Gastrocnemius medialis (tissue), 4 donors: ENCODE measurements at regions not wholly inside any gene's neighbourhood (a gene's known extent, or its start where the extent isn't known, plus 50 kb on each side); places are given as distances from the start of the nearest gene placed in this dataset.

Experiments used
- ATAC-seq, 2 donors: fragments of 150-250 bp; one replicate each; pipeline ENCODE4 v1.9.1; 2016
- DNase-seq, 2 donors: peaks; one replicate each; pipeline ENCODE4 v3.0.0-alpha.2; 2019
- H3K27ac ChIP-seq, 4 donors: fragments of 200-600 bp; sonication (generic); 1 replicate in 1 of 4; 2 replicates in 3 of 4; pipeline ENCODE4 v1.5.1; 2016 to 2018; ENCODE audit warnings: mild to moderate bottlenecking in 2 of 4, moderate library complexity in 1 of 4
- H3K27me3 ChIP-seq, 3 donors: fragments of 200-600 bp; sonication (generic) in 2 of 3; 1 replicate in 1 of 3; 2 replicates in 2 of 3; pipeline versions ENCODE4 v1.5.1 to v1.6.0; 2016 to 2019; ENCODE audit warnings: mild to moderate bottlenecking in 1 of 3, moderate library complexity in 1 of 3
- H3K36me3 ChIP-seq, 2 donors: fragments of 200-600 bp; sonication (generic) in 1 of 2; one replicate each; pipeline ENCODE4 v1.5.1; 2017 to 2018
- H3K4me1 ChIP-seq, 2 donors: fragments of 200-600 bp; sonication (generic) in 1 of 2; one replicate each; pipeline ENCODE4 v1.5.1; 2016 to 2017; ENCODE audit warnings: mild to moderate bottlenecking in 2 of 2
- H3K4me3 ChIP-seq, 4 donors: fragments of 200-600 bp; sonication (generic) in 3 of 4; 1 replicate in 1 of 4; 2 replicates in 3 of 4; pipeline ENCODE4 v1.5.1; 2016 to 2019; ENCODE audit warnings: mild to moderate bottlenecking in 2 of 4
- H3K9me3 ChIP-seq, 3 donors: fragments of 200-600 bp; sonication (generic) in 2 of 3; 1 replicate in 1 of 3; 2 replicates in 2 of 3; pipeline ENCODE4 v1.5.1; 2016 to 2019
- POLR2A ChIP-seq, 2 donors: fragments of 450-650 bp; IDR thresholded peaks; one replicate each; pipeline ENCODE4 v1.6.1; 2017; ENCODE audit warnings: antibody characterized with exemption in 2 of 2, mild to moderate bottlenecking in 2 of 2, moderate library complexity in 2 of 2
- in situ Hi-C, 4 donors: fragments of 200-750 bp; cut with MboI; loops; one replicate each; pipeline versions ENCODE4 v1.15.0 to v1.8.0; 2017; ENCODE audit warnings: low sequenced_read_pairs in 4 of 4
- intact Hi-C: fragments of 100-400 bp; cut with DNase I; formaldehyde crosslinking; loops from one replicate; pipeline ENCODE4 v1.15.1; 2023; ENCODE audit warnings: low total_unique reads
- TF ChIP-seq, protein P1 (sequence below), 5 experiments: fragments of 450-650 bp in 3 of 5; fragments of 200-600 bp in 2 of 5; sonication (generic) in 2 of 5; IDR thresholded peaks in 4 of 5; conservative IDR thresholded peaks in 1 of 5; 1 replicate in 4 of 5; 2 replicates in 1 of 5; pipeline ENCODE4 v1.5.1; 2016 to 2019; ENCODE audit warnings: antibody characterized with exemption in 5 of 5, mild to moderate bottlenecking in 3 of 5, moderate library complexity in 3 of 5

DNA sequence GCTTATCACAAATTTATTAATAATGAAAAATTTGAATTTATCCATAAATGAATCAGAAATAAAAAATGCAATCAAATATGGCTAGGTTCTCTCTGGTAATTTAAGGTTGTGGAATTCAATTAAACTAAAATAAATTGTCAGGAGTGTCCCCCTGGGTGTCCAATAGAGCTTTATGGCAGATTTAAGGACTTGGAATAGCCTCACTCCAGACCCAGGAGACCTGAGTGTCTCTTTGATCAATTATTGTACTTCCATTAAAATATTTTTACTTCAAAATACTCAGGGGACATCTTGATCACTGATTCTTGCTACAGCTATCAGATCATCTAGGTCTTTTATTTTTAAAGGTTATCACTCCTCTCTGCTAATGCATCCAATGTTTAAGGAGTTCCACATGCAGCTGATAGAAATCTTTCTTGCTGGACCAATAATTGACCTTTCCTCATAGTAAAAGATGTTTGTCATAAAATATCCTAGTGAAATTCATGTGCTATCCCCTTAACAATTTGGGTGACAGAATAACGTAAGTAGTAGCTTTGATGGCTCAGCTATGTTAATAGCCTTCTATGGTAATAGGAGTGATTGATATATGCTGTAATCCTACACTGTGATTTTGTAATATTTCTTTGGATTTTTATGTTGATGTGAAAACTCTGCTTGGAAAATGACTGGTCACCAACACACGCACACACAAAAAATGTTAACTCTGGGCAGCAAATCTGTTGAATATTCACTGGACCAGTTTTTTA, 395.3 kb downstream of the NYAP2 start:
- TF ChIP-seq POLR2A (IDR thresholded peaks at IDR 0.05), result no peak
- TF ChIP-seq, protein P1, sequence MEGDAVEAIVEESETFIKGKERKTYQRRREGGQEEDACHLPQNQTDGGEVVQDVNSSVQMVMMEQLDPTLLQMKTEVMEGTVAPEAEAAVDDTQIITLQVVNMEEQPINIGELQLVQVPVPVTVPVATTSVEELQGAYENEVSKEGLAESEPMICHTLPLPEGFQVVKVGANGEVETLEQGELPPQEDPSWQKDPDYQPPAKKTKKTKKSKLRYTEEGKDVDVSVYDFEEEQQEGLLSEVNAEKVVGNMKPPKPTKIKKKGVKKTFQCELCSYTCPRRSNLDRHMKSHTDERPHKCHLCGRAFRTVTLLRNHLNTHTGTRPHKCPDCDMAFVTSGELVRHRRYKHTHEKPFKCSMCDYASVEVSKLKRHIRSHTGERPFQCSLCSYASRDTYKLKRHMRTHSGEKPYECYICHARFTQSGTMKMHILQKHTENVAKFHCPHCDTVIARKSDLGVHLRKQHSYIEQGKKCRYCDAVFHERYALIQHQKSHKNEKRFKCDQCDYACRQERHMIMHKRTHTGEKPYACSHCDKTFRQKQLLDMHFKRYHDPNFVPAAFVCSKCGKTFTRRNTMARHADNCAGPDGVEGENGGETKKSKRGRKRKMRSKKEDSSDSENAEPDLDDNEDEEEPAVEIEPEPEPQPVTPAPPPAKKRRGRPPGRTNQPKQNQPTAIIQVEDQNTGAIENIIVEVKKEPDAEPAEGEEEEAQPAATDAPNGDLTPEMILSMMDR (IDR thresholded peaks at IDR 0.05 in 4 of 5, conservative IDR thresholded peaks at IDR 0.05 in 1 of 5), result no peak
- H3K27ac ChIP-seq, result no peak overlapping the region
- no peak overlapping the region for H3K4me3 ChIP-seq
- no peaks in the 10 kb centered on the region for H3K27me3 ChIP-seq
- ATAC-seq (no peak), DNase-seq (no peak)
- in situ Hi-C loops, result no loop called here
- intact Hi-C loops, result no loop called here
- no peaks in the 10 kb centered on the region for H3K36me3 ChIP-seq
- no peaks in the 10 kb centered on the region for H3K9me3 ChIP-seq
- no peaks in the 10 kb centered on the region for H3K4me1 ChIP-seq

DNA sequence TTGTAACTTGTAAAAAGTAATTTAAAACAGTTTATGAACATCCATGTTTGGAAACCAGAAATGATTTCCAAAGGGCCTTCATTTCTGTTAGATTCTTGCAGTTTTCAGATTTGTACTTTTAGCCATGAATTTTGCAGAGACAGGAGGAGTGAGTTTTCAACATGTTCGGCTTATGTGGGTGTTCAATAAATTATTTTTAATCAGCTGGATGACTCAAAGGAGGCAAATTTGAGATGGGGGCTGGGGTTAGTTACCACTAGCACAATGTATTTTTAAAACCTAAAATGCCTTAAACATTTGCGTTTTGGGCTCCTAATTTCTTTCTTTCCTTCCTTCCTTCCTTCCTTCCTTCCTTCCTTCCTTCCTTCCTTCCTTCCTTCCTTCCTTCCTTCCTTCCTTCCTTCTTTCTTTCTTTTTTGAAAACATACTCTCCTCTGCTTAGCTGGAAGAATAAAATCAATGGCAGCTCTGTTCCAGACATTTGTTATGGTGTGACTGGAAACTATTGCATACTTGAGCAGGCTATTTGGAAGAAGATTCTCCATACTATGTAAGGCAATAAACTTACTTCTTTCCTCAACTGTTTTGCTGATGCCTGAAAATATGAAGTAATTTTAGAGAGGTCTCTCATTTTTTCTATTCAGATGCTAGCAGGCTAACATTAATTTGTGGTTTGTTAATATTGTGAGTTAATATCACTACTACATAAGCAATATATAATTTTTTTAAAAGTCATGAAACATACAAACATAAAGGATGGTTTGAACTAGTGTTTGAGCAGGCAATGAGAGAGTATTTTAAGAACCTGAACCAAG, 394.4 kb downstream of the NYAP2 start:
- ATAC-seq (no peak), DNase-seq (no peak)
- no peak overlapping the region for H3K27ac ChIP-seq
- H3K27me3 ChIP-seq, result no peaks in the 10 kb centered on the region
- intact Hi-C loops (no loop called here), in situ Hi-C loops (no loop called here)
- H3K4me1 ChIP-seq, result no peaks in the 10 kb centered on the region
- no peaks in the 10 kb centered on the region for H3K36me3 ChIP-seq
- H3K4me3 ChIP-seq, result no peak overlapping the region
- no peak for TF ChIP-seq POLR2A (IDR thresholded peaks at IDR 0.05)
- TF ChIP-seq, protein P1 (IDR thresholded peaks at IDR 0.05 in 4 of 5, conservative IDR thresholded peaks at IDR 0.05 in 1 of 5), result no peak
- H3K9me3 ChIP-seq, result no peaks in the 10 kb centered on the region

DNA sequence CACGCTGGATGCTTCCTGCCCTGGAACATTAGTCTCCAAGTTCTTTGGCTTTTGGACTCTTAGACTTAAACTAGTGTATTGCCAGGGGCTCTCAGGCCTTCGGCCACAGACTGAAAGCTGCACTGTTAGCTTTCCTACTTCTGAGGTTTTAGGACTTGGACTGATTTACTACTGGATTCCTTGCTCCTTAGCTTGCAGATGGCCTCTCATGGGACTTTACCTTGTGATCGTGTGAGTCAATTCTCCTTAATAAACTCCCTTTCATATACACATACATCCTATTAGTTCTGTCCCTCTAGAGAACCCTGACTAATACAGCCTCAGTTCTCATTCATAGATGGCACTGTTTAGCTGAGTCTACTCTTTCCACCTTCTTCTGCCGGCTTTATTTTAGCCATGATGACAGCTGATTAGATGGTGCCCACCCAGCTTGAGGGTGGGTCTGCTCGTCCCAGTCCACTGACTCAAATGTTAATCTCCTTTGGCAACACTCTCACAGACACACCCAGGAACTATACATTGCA, 389.1 kb downstream of the NYAP2 start:
- no peak for ATAC-seq

DNA sequence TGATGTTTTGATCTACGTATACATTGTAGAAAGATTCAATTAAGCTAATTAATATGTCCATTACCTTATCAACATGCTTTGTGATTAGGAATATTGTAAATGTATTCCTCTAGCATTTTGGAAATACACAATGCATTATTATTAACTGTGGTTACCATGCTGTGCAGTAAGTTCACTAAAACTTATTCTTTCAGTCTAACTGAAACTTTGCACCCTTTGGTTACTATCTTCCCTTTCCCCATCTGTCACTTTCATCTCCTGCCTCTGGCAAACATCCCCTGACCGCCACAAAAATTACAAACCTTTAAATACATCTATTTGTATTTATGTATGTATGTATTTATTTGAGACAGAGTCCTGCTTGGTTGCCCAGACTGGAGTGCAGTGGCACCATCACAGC, 388.0 kb downstream of the NYAP2 start:
- in situ Hi-C loops (no loop called here), intact Hi-C loops (no loop called here)
- Histone ChIP-seq H3K4me1 (no peaks in the 10 kb centered on the region), H3K4me3 (no peak overlapping the region), H3K27ac (no peak overlapping the region), H3K9me3 (no peaks in the 10 kb centered on the region), H3K27me3 (no peaks in the 10 kb centered on the region), H3K36me3 (no peaks in the 10 kb centered on the region)
- TF ChIP-seq, protein P1 (IDR thresholded peaks at IDR 0.05 in 4 of 5, conservative IDR thresholded peaks at IDR 0.05 in 1 of 5), result no peak
- TF ChIP-seq POLR2A (IDR thresholded peaks at IDR 0.05), result no peak
- no peak for DNase-seq
- ATAC-seq, result no peak

More for the DNA sequence above, 389.1 kb downstream of the NYAP2 start:
- Histone ChIP-seq H3K27ac (no peak overlapping the region), H3K27me3 (no peaks in the 10 kb centered on the region), H3K4me1 (no peaks in the 10 kb centered on the region), H3K9me3 (no peaks in the 10 kb centered on the region), H3K4me3 (no peak overlapping the region), H3K36me3 (no peaks in the 10 kb centered on the region)
- TF ChIP-seq, protein P1 (IDR thresholded peaks at IDR 0.05 in 4 of 5, conservative IDR thresholded peaks at IDR 0.05 in 1 of 5), result no peak
- TF ChIP-seq POLR2A (IDR thresholded peaks at IDR 0.05), result no peak
- intact Hi-C loops (no loop called here), in situ Hi-C loops (no loop called here)
- no peak for DNase-seq
